ENCODE measurements at regions not wholly inside any gene's neighbourhood (a gene's known extent, or its start where the extent isn't known, plus 50 kb on each side); places are given as distances from the start of the nearest gene placed in this dataset.

DNA sequence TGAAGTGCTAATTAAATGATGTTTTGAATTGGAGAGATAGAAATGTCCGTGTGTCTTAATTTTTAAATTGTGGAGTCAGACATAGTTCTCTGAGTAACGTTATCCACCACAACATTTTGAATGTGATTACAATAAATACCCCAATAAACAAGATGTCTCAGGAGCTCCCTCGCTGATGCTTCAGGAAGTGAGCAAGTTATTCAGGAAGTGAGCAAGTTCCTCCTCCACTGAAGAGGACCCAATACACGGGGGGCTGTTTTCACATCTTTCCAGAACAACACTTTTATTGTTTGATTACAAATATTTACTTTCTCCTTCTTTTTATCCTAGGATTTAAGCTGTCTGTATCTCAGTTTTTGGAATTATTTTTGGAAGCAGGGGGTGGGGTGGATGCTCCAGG lies 363.8 kb downstream of the LRRC70 start:
- no peaks in the 10 kb centered on the region for H3K27me3 Mint-ChIP-seq

DNA sequence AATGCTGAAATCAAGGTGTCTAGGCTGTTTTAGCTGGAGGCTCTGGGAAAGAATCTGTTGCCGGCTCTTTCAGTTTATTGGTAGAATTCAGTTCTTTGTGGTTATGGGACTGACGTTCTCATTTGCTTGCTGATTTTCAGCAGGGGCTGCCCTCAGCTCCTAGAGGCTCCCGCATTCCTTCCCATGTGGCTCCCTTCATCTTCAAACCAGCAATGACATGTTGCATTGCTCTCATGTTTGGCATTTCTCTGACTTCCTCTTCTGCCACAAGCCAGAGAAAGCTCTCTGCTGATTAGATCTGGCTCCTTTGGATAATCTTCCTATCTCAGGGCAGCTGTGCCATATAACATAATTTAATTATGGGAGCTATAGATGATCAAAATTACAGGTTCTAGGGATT lies 360.3 kb downstream of the LRRC70 start:
- Histone ChIP-seq H3K4me1 (ENCODE audit: control insufficient read depth, insufficient read depth, low read length, poor library complexity, severe bottlenecking) (no peaks in the 10 kb centered on the region), H3K36me3 (ENCODE audit: control insufficient read depth, insufficient read depth, low read length) (no peaks in the 10 kb centered on the region), H3K27me3 (ENCODE audit: control insufficient read depth, insufficient read depth, low read length) (no peaks in the 10 kb centered on the region), H3K9me3 (ENCODE audit: control insufficient read depth in 2 of 2, low read length in 2 of 2) (no peaks in the 10 kb centered on the region), H3K27ac (ENCODE audit: insufficient read depth, low read length, poor library complexity, severe bottlenecking) (no peak overlapping the region), H3K4me3 (ENCODE audit: low read depth, low read length) (no peak overlapping the region)
- no peaks in the 10 kb centered on the region for H3K9me3 Mint-ChIP-seq
- H3K27me3 Mint-ChIP-seq = no peaks in the 10 kb centered on the region
- DNase-seq (no peak), ATAC-seq (ENCODE audit: low read depth in 2 of 2) (no peak)
- H3K36me3 Mint-ChIP-seq = no peaks in the 10 kb centered on the region
- no peak overlapping the region for H3K4me3 Mint-ChIP-seq
- no peak overlapping the region for H3K27ac Mint-ChIP-seq
- H3K4me1 Mint-ChIP-seq = no peaks in the 10 kb centered on the region

More for the DNA sequence above, 363.8 kb downstream of the LRRC70 start:
- no peaks in the 10 kb centered on the region for H3K9me3 ChIP-seq (ENCODE audit: control insufficient read depth in 2 of 2, low read length in 2 of 2)
- DNase-seq (no peak), ATAC-seq (ENCODE audit: low read depth in 2 of 2) (no peak)
- no peak overlapping the region for H3K4me3 Mint-ChIP-seq
- H3K4me1 Mint-ChIP-seq = no peaks in the 10 kb centered on the region
- no peaks in the 10 kb centered on the region for H3K27me3 ChIP-seq (ENCODE audit: control insufficient read depth, insufficient read depth, low read length)
- no peaks in the 10 kb centered on the region for H3K4me1 ChIP-seq (ENCODE audit: control insufficient read depth, insufficient read depth, low read length, poor library complexity, severe bottlenecking)
- no peak overlapping the region for H3K27ac Mint-ChIP-seq
- no peak overlapping the region for H3K27ac ChIP-seq (ENCODE audit: insufficient read depth, low read length, poor library complexity, severe bottlenecking)
- no peaks in the 10 kb centered on the region for H3K9me3 Mint-ChIP-seq
- H3K4me3 ChIP-seq (ENCODE audit: low read depth, low read length) = no peak overlapping the region
- H3K36me3 ChIP-seq (ENCODE audit: control insufficient read depth, insufficient read depth, low read length) = no peaks in the 10 kb centered on the region
- H3K36me3 Mint-ChIP-seq = no peaks in the 10 kb centered on the region

DNA sequence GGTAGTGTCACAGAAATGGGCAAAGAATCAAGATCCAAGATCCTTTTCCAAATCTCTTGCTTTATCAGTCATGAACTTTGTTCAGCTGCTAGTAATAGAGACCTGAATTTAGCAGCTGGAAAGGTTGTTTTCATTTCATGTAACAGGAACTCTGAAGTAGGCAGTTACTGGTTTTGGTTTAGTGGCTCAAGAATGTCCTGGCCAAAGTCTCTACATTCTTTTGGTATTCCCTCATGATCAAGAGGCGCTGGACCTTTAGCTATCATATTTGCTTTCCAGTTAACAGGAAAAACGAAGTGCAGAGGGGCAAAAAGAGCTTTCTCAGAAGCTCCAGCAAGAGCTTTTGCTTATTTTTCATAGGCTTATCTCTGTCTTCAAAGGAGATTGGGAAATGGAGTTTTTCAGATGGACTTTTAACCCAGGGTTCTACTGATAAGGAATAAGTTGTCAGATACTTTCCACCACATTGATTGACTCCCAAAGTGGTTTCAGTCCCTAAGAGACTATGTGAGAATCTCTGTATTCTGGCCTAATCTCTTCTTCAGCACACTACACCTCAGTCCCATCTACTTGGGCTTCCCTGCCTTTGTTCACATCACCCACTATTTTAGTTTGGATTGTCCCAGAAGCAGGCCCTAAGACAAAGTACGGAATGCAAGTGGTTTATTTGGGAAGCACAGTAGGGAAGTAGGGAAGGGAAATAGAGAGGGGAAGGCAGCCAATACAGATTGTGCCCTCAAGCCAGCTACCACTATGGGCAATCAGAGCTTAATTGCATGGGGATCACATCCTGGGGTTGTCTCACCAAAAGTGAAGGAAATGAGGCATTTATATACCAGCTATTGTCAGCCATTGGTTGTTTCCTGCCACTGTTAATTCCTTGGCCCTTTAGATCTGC lies 359.3 kb downstream of the LRRC70 start:
- H3K4me3 Mint-ChIP-seq = no peak overlapping the region

DNA sequence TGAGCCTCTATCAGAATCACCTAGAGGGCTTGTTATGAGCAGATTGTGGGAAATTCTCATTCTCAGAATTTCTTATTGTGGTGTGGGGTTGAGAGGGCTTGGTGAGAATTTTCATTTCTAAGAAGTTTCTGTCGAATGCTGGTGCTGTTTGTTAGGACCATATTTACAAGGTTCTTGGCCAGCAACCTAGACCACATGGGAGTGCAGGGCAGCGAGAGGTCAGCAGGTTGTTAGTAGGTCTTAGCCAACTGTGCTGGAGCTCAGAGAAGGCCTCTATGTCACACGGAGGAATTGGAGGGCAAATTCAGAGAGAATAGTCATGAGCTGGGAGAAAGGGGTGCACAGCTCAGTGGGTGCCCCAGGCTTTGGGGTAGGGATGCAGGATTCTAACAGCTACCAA lies 357.0 kb downstream of the LRRC70 start:
- Mint-ChIP-seq H3K4me3 (no peak overlapping the region), H3K27me3 (no peaks in the 10 kb centered on the region), H3K9me3 (no peaks in the 10 kb centered on the region), H3K4me1 (no peaks in the 10 kb centered on the region), H3K36me3 (no peaks in the 10 kb centered on the region), H3K27ac (no peak overlapping the region)
- no peaks in the 10 kb centered on the region for H3K36me3 ChIP-seq (ENCODE audit: control insufficient read depth, insufficient read depth, low read length)
- ATAC-seq (ENCODE audit: low read depth in 2 of 2) (no peak), DNase-seq (no peak)
- H3K27ac ChIP-seq (ENCODE audit: insufficient read depth, low read length, poor library complexity, severe bottlenecking) = no peak overlapping the region
- H3K4me1 ChIP-seq (ENCODE audit: control insufficient read depth, insufficient read depth, low read length, poor library complexity, severe bottlenecking) = no peaks in the 10 kb centered on the region
- no peak overlapping the region for H3K4me3 ChIP-seq (ENCODE audit: low read depth, low read length)
- H3K9me3 ChIP-seq (ENCODE audit: control insufficient read depth in 2 of 2, low read length in 2 of 2) = no peaks in the 10 kb centered on the region
- H3K27me3 ChIP-seq (ENCODE audit: control insufficient read depth, insufficient read depth, low read length) = no peaks in the 10 kb centered on the region

More for the DNA sequence above, 359.3 kb downstream of the LRRC70 start:
- Histone ChIP-seq H3K27ac (ENCODE audit: insufficient read depth, low read length, poor library complexity, severe bottlenecking) (no peak overlapping the region), H3K27me3 (ENCODE audit: control insufficient read depth, insufficient read depth, low read length) (no peaks in the 10 kb centered on the region), H3K4me1 (ENCODE audit: control insufficient read depth, insufficient read depth, low read length, poor library complexity, severe bottlenecking) (no peaks in the 10 kb centered on the region), H3K9me3 (ENCODE audit: control insufficient read depth in 2 of 2, low read length in 2 of 2) (no peaks in the 10 kb centered on the region), H3K4me3 (ENCODE audit: low read depth, low read length) (no peak overlapping the region), H3K36me3 (ENCODE audit: control insufficient read depth, insufficient read depth, low read length) (no peaks in the 10 kb centered on the region)
- Mint-ChIP-seq H3K27ac (no peak overlapping the region), H3K9me3 (no peaks in the 10 kb centered on the region), H3K36me3 (no peaks in the 10 kb centered on the region), H3K27me3 (no peaks in the 10 kb centered on the region), H3K4me1 (no peaks in the 10 kb centered on the region)
- ATAC-seq (ENCODE audit: low read depth in 2 of 2) (no peak), DNase-seq (no peak)

DNA sequence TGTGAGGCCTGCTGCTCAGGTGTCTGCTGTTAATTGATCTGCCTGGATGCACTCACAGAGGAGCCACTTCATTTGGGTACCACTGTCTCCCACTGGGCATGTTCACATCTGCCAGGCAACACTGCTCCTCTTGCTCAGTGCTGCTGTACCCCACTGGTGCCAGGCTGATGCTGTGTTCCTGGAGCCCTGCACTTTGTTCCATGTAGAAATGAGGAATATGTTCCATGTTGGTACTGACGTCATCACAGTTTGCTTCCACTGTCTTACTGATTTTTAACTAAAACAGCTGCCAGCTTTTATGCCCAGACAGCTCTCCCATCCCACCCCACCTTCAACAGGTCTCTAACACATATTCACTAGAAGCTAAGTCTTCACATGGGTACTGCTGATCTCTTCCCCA lies 355.7 kb downstream of the LRRC70 start:
- Mint-ChIP-seq H3K27me3 (no peaks in the 10 kb centered on the region), H3K4me1 (no peaks in the 10 kb centered on the region), H3K27ac (no peak overlapping the region), H3K36me3 (no peaks in the 10 kb centered on the region), H3K4me3 (no peak overlapping the region), H3K9me3 (no peaks in the 10 kb centered on the region)
- Histone ChIP-seq H3K27ac (ENCODE audit: insufficient read depth, low read length, poor library complexity, severe bottlenecking) (no peak overlapping the region), H3K36me3 (ENCODE audit: control insufficient read depth, insufficient read depth, low read length) (no peaks in the 10 kb centered on the region), H3K4me1 (ENCODE audit: control insufficient read depth, insufficient read depth, low read length, poor library complexity, severe bottlenecking) (no peaks in the 10 kb centered on the region), H3K9me3 (ENCODE audit: control insufficient read depth in 2 of 2, low read length in 2 of 2) (no peaks in the 10 kb centered on the region), H3K4me3 (ENCODE audit: low read depth, low read length) (no peak overlapping the region), H3K27me3 (ENCODE audit: control insufficient read depth, insufficient read depth, low read length) (no peaks in the 10 kb centered on the region)
- no peak for ATAC-seq (ENCODE audit: low read depth in 2 of 2)
- DNase-seq = no peak

DNA sequence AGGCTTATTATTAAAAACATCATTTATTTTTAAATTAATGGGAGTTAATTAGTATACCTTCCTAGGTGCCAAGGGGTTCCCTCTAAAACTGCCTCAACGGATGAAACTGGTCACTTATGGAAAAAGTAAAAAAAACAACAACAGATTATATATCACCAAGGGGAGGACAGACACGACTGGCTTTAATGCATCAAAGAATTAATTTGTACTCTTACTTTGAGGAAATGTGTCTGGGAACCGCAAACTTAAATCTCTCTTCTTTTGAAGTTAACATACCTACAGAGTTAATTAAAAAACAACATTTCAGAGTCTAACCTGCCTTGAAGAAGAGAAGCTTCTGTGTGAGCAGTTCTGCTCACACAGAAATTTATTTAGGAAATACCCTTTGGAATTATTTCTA lies 354.6 kb downstream of the LRRC70 start:
- Histone ChIP-seq H3K27me3 (ENCODE audit: control insufficient read depth, insufficient read depth, low read length) (no peaks in the 10 kb centered on the region), H3K4me1 (ENCODE audit: control insufficient read depth, insufficient read depth, low read length, poor library complexity, severe bottlenecking) (no peaks in the 10 kb centered on the region), H3K36me3 (ENCODE audit: control insufficient read depth, insufficient read depth, low read length) (no peaks in the 10 kb centered on the region), H3K4me3 (ENCODE audit: low read depth, low read length) (no peak overlapping the region), H3K27ac (ENCODE audit: insufficient read depth, low read length, poor library complexity, severe bottlenecking) (no peak overlapping the region), H3K9me3 (ENCODE audit: control insufficient read depth in 2 of 2, low read length in 2 of 2) (no peaks in the 10 kb centered on the region)
- Mint-ChIP-seq H3K9me3 (no peaks in the 10 kb centered on the region), H3K27ac (no peak overlapping the region), H3K4me1 (no peaks in the 10 kb centered on the region), H3K27me3 (no peaks in the 10 kb centered on the region), H3K36me3 (no peaks in the 10 kb centered on the region), H3K4me3 (no peak overlapping the region)
- no peak for DNase-seq
- no peak for ATAC-seq (ENCODE audit: low read depth in 2 of 2)

DNA sequence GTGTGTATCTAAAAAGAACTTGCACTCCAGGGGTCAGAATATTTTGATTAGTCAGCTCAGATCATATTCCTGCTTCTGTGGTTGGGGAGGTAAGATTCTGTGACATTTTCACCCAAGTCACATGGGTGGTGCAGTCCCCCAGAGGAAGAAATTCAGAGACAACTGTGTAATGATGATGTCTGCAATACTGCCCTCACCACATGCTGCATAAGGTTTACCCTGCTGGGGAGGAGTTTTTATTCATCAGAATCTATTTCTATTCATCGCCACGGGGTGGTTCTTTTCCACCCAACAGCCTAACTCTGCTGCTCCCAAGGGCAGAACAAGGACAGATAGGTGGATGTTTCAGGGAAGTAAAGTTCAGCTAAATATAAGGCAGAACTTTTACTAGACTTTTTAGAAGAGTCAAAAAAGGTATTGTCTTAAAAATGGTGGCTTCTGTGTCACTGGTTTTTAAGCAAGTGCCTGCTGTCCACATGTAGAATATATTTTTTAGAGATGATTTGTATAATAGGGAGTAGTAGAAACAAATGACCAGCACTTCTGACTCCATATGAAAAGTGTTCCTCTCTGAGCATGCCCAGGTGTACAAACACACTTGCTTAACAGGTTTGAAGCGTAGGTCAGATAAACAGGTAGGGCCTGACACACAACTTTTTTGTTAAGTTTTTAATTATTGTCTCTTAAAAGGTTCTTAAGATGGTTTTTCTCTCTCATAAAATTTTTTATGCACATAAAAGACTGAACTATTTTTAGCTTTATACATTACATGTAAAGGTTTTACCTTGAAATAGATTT lies 352.7 kb downstream of the LRRC70 start:
- peaks cover 0 to 7% (median 0%) of the 10 kb centered on the region in 7 donors for H3K9me3 Mint-ChIP-seq
- Histone ChIP-seq H3K27me3 (ENCODE audit: control insufficient read depth, insufficient read depth, low read length) (no peaks in the 10 kb centered on the region), H3K9me3 (ENCODE audit: control insufficient read depth in 2 of 2, low read length in 2 of 2) (no peaks in the 10 kb centered on the region), H3K4me3 (ENCODE audit: low read depth, low read length) (no peak overlapping the region), H3K4me1 (ENCODE audit: control insufficient read depth, insufficient read depth, low read length, poor library complexity, severe bottlenecking) (no peaks in the 10 kb centered on the region), H3K36me3 (ENCODE audit: control insufficient read depth, insufficient read depth, low read length) (no peaks in the 10 kb centered on the region), H3K27ac (ENCODE audit: insufficient read depth, low read length, poor library complexity, severe bottlenecking) (no peak overlapping the region)
- H3K27ac Mint-ChIP-seq = no peak overlapping the region
- no peaks in the 10 kb centered on the region for H3K4me1 Mint-ChIP-seq
- ATAC-seq (ENCODE audit: low read depth in 2 of 2) (no peak), DNase-seq (no peak)
- no peaks in the 10 kb centered on the region for H3K36me3 Mint-ChIP-seq
- H3K4me3 Mint-ChIP-seq = no peak overlapping the region
- H3K27me3 Mint-ChIP-seq = no peaks in the 10 kb centered on the region
